Activated CD8-positive, alpha-beta memory T cell treated with anti-CD3 and anti-CD28 coated beads, Interleukin-2, amount 50 U/mL, for 1 hour (primary cell): ENCODE measurements at regions not wholly inside any gene's neighbourhood (a gene's known extent, or its start where the extent isn't known, plus 50 kb on each side); places are given as distances from the start of the nearest gene placed in this dataset.
"Not testable (repeated sequence)": the region's sequence is repeated elsewhere in the genome, so short reads cannot be mapped to it uniquely, and the experiment has no call there.

Experiments used
- DNase-seq: peaks from one replicate; pipeline ENCODE4 v3.0.0-alpha.2; 2020; ENCODE audit errors: extremely low read depth

GRCh38 chr15:38809621-38810020 lies 245.0 kb upstream of the RASGRP1 start:
- DNase-seq, result no peak

- no peak for DNase-seq
Observed at GRCh38 chr15:38810686-38811085, 246.1 kb upstream of the RASGRP1 start.

GRCh38 chr15:38814254-38814653 lies 249.6 kb upstream of the RASGRP1 start:
- DNase-seq, result not testable (repeated sequence)

- DNase-seq, result no peak
Observed at GRCh38 chr15:38814891-38815290, 250.3 kb upstream of the RASGRP1 start.

- DNase-seq, result peak; percentile 14
Observed at GRCh38 chr15:38817427-38818156, 253.0 kb upstream of the RASGRP1 start.

- DNase-seq, result no peak
Observed at GRCh38 chr15:38818157-38818790, 253.7 kb upstream of the RASGRP1 start.

- DNase-seq, result no peak
Observed at GRCh38 chr15:38819387-38819950, 254.9 kb upstream of the RASGRP1 start.

- DNase-seq, result no peak
Observed at GRCh38 chr15:38823263-38823662, 258.6 kb upstream of the RASGRP1 start.

- DNase-seq, result no peak
Observed at GRCh38 chr15:38824719-38825118, 260.1 kb upstream of the RASGRP1 start.

- no peak for DNase-seq
Observed at GRCh38 chr15:38826880-38827279, 262.3 kb upstream of the RASGRP1 start.

- DNase-seq, result no peak
Observed at GRCh38 chr15:38828031-38828532, 263.5 kb upstream of the RASGRP1 start.

- no peak for DNase-seq
Observed at GRCh38 chr15:38829086-38829485, 264.5 kb upstream of the RASGRP1 start.

- DNase-seq, result no peak
Observed at GRCh38 chr15:38842226-38842625, 277.6 kb upstream of the RASGRP1 start.

- no peak for DNase-seq
Observed at GRCh38 chr15:38843051-38843501, 278.5 kb upstream of the RASGRP1 start.

- no peak for DNase-seq
Observed at GRCh38 chr15:38843736-38844590, 279.3 kb upstream of the RASGRP1 start.

- DNase-seq, result no peak
Observed at GRCh38 chr15:38844736-38845135, 280.1 kb upstream of the RASGRP1 start.

- DNase-seq, result no peak
Observed at GRCh38 chr15:38846346-38846745, 281.7 kb upstream of the RASGRP1 start.

- DNase-seq, result no peak
Observed at GRCh38 chr15:38847666-38848065, 283.1 kb upstream of the RASGRP1 start.

- DNase-seq, result no peak
Observed at GRCh38 chr15:38849046-38849445, 284.4 kb upstream of the RASGRP1 start.

- DNase-seq, result not testable (repeated sequence)
Observed at GRCh38 chr15:38852188-38852587, 287.6 kb upstream of the RASGRP1 start.

- DNase-seq, result no peak
Observed at GRCh38 chr15:38853608-38854007, 289.0 kb upstream of the RASGRP1 start.

GRCh38 chr15:38854506-38854905 lies 289.9 kb upstream of the RASGRP1 start:
- no peak for DNase-seq
